CD14-positive monocyte (primary cell): ENCODE measurements at regions not wholly inside any gene's neighbourhood (a gene's known extent, or its start where the extent isn't known, plus 50 kb on each side); places are given as distances from the start of the nearest gene placed in this dataset.

ENCODE experiments used
- DNase-seq, 3 donors: peaks; one replicate each; pipeline ENCODE4 v3.0.0-alpha.2; 2011 to 2022
- H2AFZ ChIP-seq: 2 replicates; pipeline ENCODE4 v1.6.0; 2012; ENCODE audit warnings: mild to moderate bottlenecking, low read depth, low read length, inconsistent platforms; ENCODE audit not compliant: insufficient read depth, poor library complexity, severe bottlenecking
- H3K27ac ChIP-seq, 2 donors: 1 replicate in 1 of 2; 2 replicates in 1 of 2; pipeline ENCODE4 v1.5.1; 2012 to 2013; ENCODE audit warnings: low read length in 2 of 2, control low read depth in 1 of 2, inconsistent platforms in 1 of 2, low read depth in 1 of 2, mild to moderate bottlenecking in 1 of 2
- H3K27me3 ChIP-seq, 2 donors: one replicate each; pipeline versions ENCODE4 v1.6.0 to v1.6.1; 2011 to 2013; ENCODE audit warnings: low read length in 2 of 2; ENCODE audit not compliant: control insufficient read depth in 2 of 2, insufficient read depth in 2 of 2
- H3K36me3 ChIP-seq, 2 donors: replicated peaks in 1 of 2; 1 replicate in 1 of 2; 2 replicates in 1 of 2; pipeline versions ENCODE4 v1.5.1 to v1.6.1; 2012 to 2013; ENCODE audit warnings: low read length in 2 of 2, control low read depth in 1 of 2, inconsistent platforms in 1 of 2, mild to moderate bottlenecking in 1 of 2; ENCODE audit not compliant: insufficient read depth in 2 of 2, control insufficient read depth in 1 of 2
- H3K4me1 ChIP-seq, 2 donors: 1 replicate in 1 of 2; 2 replicates in 1 of 2; pipeline versions ENCODE4 v1.5.1 to v1.6.1; 2012 to 2013; ENCODE audit warnings: low read length in 2 of 2, control low read depth in 1 of 2, inconsistent platforms in 1 of 2, mild to moderate bottlenecking in 1 of 2, moderate library complexity in 1 of 2; ENCODE audit not compliant: insufficient read depth in 2 of 2, control insufficient read depth in 1 of 2
- H3K4me2 ChIP-seq: replicated peaks from 2 replicates; pipeline ENCODE3; 2012; ENCODE audit warnings: low read length, moderate library complexity, mild to moderate bottlenecking; ENCODE audit not compliant: poor library complexity, severe bottlenecking; ENCODE audit errors: extremely low read depth
- H3K4me3 ChIP-seq, 3 experiments: fragments of 200-600 bp in 1 of 3; sonication (generic) in 1 of 3; replicated peaks in 1 of 3; 1 replicate in 2 of 3; 2 replicates in 1 of 3; pipeline ENCODE4 v1.5.1; 2011 to 2013; ENCODE audit warnings: low read length in 3 of 3, mild to moderate bottlenecking in 3 of 3, control low read depth in 2 of 3, low read depth in 2 of 3, inconsistent platforms in 1 of 3, moderate library complexity in 1 of 3
- H3K79me2 ChIP-seq: 2 replicates; pipeline ENCODE4 v1.6.0; 2012; ENCODE audit warnings: mild to moderate bottlenecking, control low read depth, inconsistent platforms, low read length, moderate library complexity; ENCODE audit not compliant: insufficient read depth
- H3K9ac ChIP-seq: 2 replicates; pipeline ENCODE4 v1.6.0; 2017; ENCODE audit warnings: low read length, mild to moderate bottlenecking; ENCODE audit not compliant: insufficient read depth, poor library complexity, severe bottlenecking
- H3K9me3 ChIP-seq, 2 donors: replicated peaks in 1 of 2; 1 replicate in 1 of 2; 2 replicates in 1 of 2; pipeline versions ENCODE4 v1.5.1 to v1.6.1; 2012 to 2013; ENCODE audit warnings: low read length in 2 of 2, control low read depth in 1 of 2; ENCODE audit not compliant: control insufficient read depth in 1 of 2, insufficient read depth in 1 of 2
- H4K20me1 ChIP-seq: 2 replicates; pipeline ENCODE4 v1.6.0; 2012; ENCODE audit warnings: mild to moderate bottlenecking, low read length, control low read depth, moderate library complexity; ENCODE audit not compliant: insufficient read depth
- H3K27ac Mint-ChIP-seq, 7 donors: one replicate each; pipeline ENCODE4 v1.8.0; 2020; ENCODE audit warnings: mild to moderate bottlenecking in 7 of 7, mixed read lengths in 7 of 7, moderate library complexity in 6 of 7, inconsistent platforms in 2 of 7
- H3K27me3 Mint-ChIP-seq, 3 donors: one replicate each; pipeline ENCODE4 v1.8.0; 2021 to 2022; ENCODE audit warnings: low read depth in 3 of 3, mild to moderate bottlenecking in 3 of 3, mixed read lengths in 3 of 3, moderate library complexity in 3 of 3, inconsistent platforms in 1 of 3
- H3K36me3 Mint-ChIP-seq, 2 donors: one replicate each; pipeline ENCODE4 v1.8.0; 2020; ENCODE audit warnings: mixed read lengths in 2 of 2, inconsistent platforms in 1 of 2, mild to moderate bottlenecking in 1 of 2
- H3K4me1 Mint-ChIP-seq: one replicate; pipeline ENCODE4 v1.8.0; 2020; ENCODE audit warnings: mild to moderate bottlenecking, mixed read lengths
- H3K4me3 Mint-ChIP-seq, 2 donors: one replicate each; pipeline ENCODE4 v1.8.0; 2020; ENCODE audit warnings: mild to moderate bottlenecking in 2 of 2, mixed read lengths in 2 of 2, moderate library complexity in 1 of 2
- H3K9me3 Mint-ChIP-seq, 7 donors: one replicate each; pipeline ENCODE4 v1.8.0; 2020 to 2022; ENCODE audit warnings: mixed read lengths in 7 of 7, mild to moderate bottlenecking in 6 of 7, moderate library complexity in 6 of 7, inconsistent platforms in 2 of 7
- CTCF ChIP-seq: fragments of 200-600 bp; IDR thresholded peaks from one replicate; pipeline ENCODE4 v1.8.0; 2022; ENCODE audit warnings: antibody characterized with exemption, mild to moderate bottlenecking
- WGBS: methylation state at CpG from one replicate; pipeline ENCODE4 v1.1.5; 2013; ENCODE audit warnings: missing lambda C conversion rate; ENCODE audit not compliant: insufficient coverage; 5-methylcytosine and 5-hydroxymethylcytosine counted together
- intact Hi-C, 2 donors: fragments of 100-400 bp; cut with micrococcal nuclease; formaldehyde crosslinking; loops; one replicate each; pipeline versions ENCODE4 v1.15.0 to v1.15.1; 2023

- Mint-ChIP-seq H3K36me3 (peaks cover 0 to 3% of the 10 kb centered on the region in 2 donors), H3K27ac (no peak overlapping the region), H3K9me3 (peaks cover 0 to 3% (median 0%) of the 10 kb centered on the region in 7 donors), H3K4me1 (peaks cover 11% of the 10 kb centered on the region), H3K27me3 (peaks cover 0 to 2% (median 0%) of the 10 kb centered on the region in 3 donors), H3K4me3 (no peak overlapping the region)
- Histone ChIP-seq H4K20me1 (no peaks in the 10 kb centered on the region), H3K27me3 (no peaks in the 10 kb centered on the region), H3K4me3 (no peak overlapping the region), H3K27ac (no peak overlapping the region), H3K4me2 (no peak overlapping the region), H3K36me3 (no peaks in the 10 kb centered on the region), H3K4me1 (peaks cover 11% of the 10 kb centered on the region in 2 donors), H3K79me2 (no peaks in the 10 kb centered on the region), H3K9ac (no peak overlapping the region), H2AFZ (no peak overlapping the region), H3K9me3 (no peaks in the 10 kb centered on the region)
- DNase-seq: no peak
- intact Hi-C loops: loop anchor here in 1 of 2 donors (10.0 kb wide), 1 partner anchor 96 kb away; no protein-coding TSS in a partner anchor
- WGBS: 82% methylated on average over 2 of the region's 7 CpGs
- no peak for TF ChIP-seq CTCF
Observed at GRCh38 chr6:87820343-87820984, 118.4 kb upstream of the AKIRIN2 start.

- H3K9me3 ChIP-seq: no peaks in the 10 kb centered on the region
- H3K36me3 Mint-ChIP-seq: peaks cover 0 to 3% of the 10 kb centered on the region in 2 donors
- TF ChIP-seq CTCF: no peak
- no peaks in the 10 kb centered on the region for H4K20me1 ChIP-seq
- H3K4me3 Mint-ChIP-seq: no peak overlapping the region
- H3K27me3 ChIP-seq: peaks cover 2 to 4% of the 10 kb centered on the region in 2 donors
- H3K27ac Mint-ChIP-seq: no peak overlapping the region
- DNase-seq: no peak
- WGBS: no CpG with 5 or more reads among the region's 1 CpG
- no peaks in the 10 kb centered on the region for H3K4me1 ChIP-seq
- no peak overlapping the region for H3K9ac ChIP-seq
- H3K27me3 Mint-ChIP-seq: peaks cover 2 to 5% (median 3%) of the 10 kb centered on the region in 3 donors
- H3K4me2 ChIP-seq: no peak overlapping the region
- H3K36me3 ChIP-seq: no peaks in the 10 kb centered on the region
- no peak overlapping the region for H3K4me3 ChIP-seq
- H3K4me1 Mint-ChIP-seq: no peaks in the 10 kb centered on the region
- H3K9me3 Mint-ChIP-seq: peaks cover 0 to 3% (median 0%) of the 10 kb centered on the region in 7 donors
- H3K79me2 ChIP-seq: no peaks in the 10 kb centered on the region
- H2AFZ ChIP-seq: no peak overlapping the region
- H3K27ac ChIP-seq: no peak overlapping the region
- intact Hi-C loops: no loop called here
Observed at GRCh38 chr6:87817183-87817582, 115.2 kb upstream of the AKIRIN2 start.
